K562 (cell line): ENCODE measurements at regions not wholly inside any gene's neighbourhood (a gene's known extent, or its start where the extent isn't known, plus 50 kb on each side); places are given as distances from the start of the nearest gene placed in this dataset.

Experiments used
- CAMTA2 ChIP-seq: fragments of 250-450 bp; sonication (Bioruptor Pico); conservative IDR thresholded peaks from 2 replicates; pipeline ENCODE4 v1.5.1; 2022
- CEBPB ChIP-seq: fragments of 450-650 bp; IDR thresholded peaks from 2 replicates; pipeline ENCODE4 v1.6.1; 2016; ENCODE audit warnings: missing genetic modification characterization, missing compliant biosample characterization
- NFE2 ChIP-seq: IDR thresholded peaks from 2 replicates; pipeline ENCODE4 v1.6.1; 2014; ENCODE audit warnings: antibody characterized with exemption, low read depth
- POLR2AphosphoS5 ChIP-seq: IDR thresholded peaks from 2 replicates; pipeline ENCODE4 v1.6.1; 2011; ENCODE audit warnings: mild to moderate bottlenecking, low read depth, low read length, moderate library complexity; ENCODE audit not compliant: control insufficient read depth, insufficient read depth
- POLR2H ChIP-seq: IDR thresholded peaks from 2 replicates; pipeline ENCODE4 v1.6.1; 2016; ENCODE audit warnings: missing genetic modification characterization, low read depth, mild to moderate bottlenecking, control low read depth, missing compliant biosample characterization, moderate library complexity
- TAF15 ChIP-seq: fragments of 200-400 bp; formaldehyde crosslinking; IDR thresholded peaks from 2 replicates; pipeline ENCODE4 v1.6.1; 2017; ENCODE audit warnings: mild to moderate bottlenecking, low read depth, low read length, moderate library complexity
- TCF7 ChIP-seq: sonication (generic); IDR thresholded peaks from 2 replicates; pipeline ENCODE4 v1.6.1; 2016; ENCODE audit warnings: antibody characterized with exemption, borderline replicate concordance
- ZNF263 ChIP-seq: sonication (generic); formaldehyde crosslinking; IDR thresholded peaks from 2 replicates; pipeline ENCODE4 v1.8.0; 2022; ENCODE audit warnings: mild to moderate bottlenecking, missing genetic modification reagents, borderline replicate concordance
- TF ChIP-seq, protein P1 (sequence below), 3 experiments: IDR thresholded peaks in 2 of 3; conservative IDR thresholded peaks in 1 of 3; 2 replicates each; pipeline ENCODE4 v1.5.1; 2011 to 2012; ENCODE audit warnings: low read length in 3 of 3, mild to moderate bottlenecking in 3 of 3, control low read depth in 2 of 3, improper control_type of control experiment in 1 of 3, inconsistent platforms in 1 of 3, low read depth in 1 of 3, mixed read lengths in 1 of 3, moderate library complexity in 1 of 3; ENCODE audit not compliant: insufficient read depth in 2 of 3
- TF ChIP-seq, protein P2 (sequence below): fragments of 250-450 bp; sonication (Bioruptor Pico); IDR thresholded peaks from 2 replicates; pipeline ENCODE4 v1.5.1; 2021; ENCODE audit warnings: mild to moderate bottlenecking
- TF ChIP-seq, protein P3 (sequence below): sonication (generic); formaldehyde crosslinking; IDR thresholded peaks from 2 replicates; pipeline ENCODE4 v1.5.0; 2020; ENCODE audit warnings: missing genetic modification reagents
- TF ChIP-seq, protein P4 (sequence below): IDR thresholded peaks from 2 replicates; pipeline ENCODE4 v1.6.1; 2012; ENCODE audit warnings: low read depth, low read length, improper control_type of control experiment, borderline replicate concordance
- TF ChIP-seq, protein P5 (sequence below): fragments of 250-450 bp; sonication (Bioruptor Pico); IDR thresholded peaks from 2 replicates; pipeline ENCODE4 v1.9.0; 2021; ENCODE audit warnings: mild to moderate bottlenecking
- TF ChIP-seq, protein P6 (sequence below), 2 experiments: fragments of 450-650 bp; formaldehyde crosslinking in 1 of 2; IDR thresholded peaks; 2 replicates each; pipeline versions ENCODE4 v1.4.0 to v1.6.1; 2014 to 2020; ENCODE audit warnings: mild to moderate bottlenecking in 2 of 2, borderline replicate concordance in 1 of 2, low read depth in 1 of 2

DNA sequence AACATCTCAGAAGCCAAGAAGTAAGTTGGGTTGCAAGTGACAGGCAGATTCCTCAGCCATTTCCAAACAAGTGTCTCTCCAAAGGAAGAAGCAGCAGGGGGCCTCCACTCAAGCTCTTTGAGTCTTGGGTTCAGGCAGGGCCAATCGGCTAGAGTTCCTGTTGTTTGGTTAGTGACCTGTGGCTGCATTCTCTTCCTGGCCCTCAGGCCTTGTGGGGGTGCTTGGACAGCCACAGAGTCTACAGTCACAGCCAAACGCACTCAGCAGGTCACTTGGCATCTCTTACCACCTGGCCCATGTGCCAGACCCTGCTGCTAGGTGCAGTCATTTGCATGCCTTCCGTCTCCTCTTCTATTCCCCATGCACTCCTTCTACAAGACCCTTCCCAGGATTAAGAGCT is 353.9 kb downstream of the GRIN2B start:
- TF ChIP-seq TCF7 (no peak), NFE2 (no peak), POLR2AphosphoS5 (no peak), CEBPB (tag) (no peak), CAMTA2 (CRISPR knock-in tag) (no peak), ZNF263 (CRISPR knock-in tag) (no peak), POLR2H (tag) (no peak), TAF15 (no peak)
- TF ChIP-seq, protein P1, sequence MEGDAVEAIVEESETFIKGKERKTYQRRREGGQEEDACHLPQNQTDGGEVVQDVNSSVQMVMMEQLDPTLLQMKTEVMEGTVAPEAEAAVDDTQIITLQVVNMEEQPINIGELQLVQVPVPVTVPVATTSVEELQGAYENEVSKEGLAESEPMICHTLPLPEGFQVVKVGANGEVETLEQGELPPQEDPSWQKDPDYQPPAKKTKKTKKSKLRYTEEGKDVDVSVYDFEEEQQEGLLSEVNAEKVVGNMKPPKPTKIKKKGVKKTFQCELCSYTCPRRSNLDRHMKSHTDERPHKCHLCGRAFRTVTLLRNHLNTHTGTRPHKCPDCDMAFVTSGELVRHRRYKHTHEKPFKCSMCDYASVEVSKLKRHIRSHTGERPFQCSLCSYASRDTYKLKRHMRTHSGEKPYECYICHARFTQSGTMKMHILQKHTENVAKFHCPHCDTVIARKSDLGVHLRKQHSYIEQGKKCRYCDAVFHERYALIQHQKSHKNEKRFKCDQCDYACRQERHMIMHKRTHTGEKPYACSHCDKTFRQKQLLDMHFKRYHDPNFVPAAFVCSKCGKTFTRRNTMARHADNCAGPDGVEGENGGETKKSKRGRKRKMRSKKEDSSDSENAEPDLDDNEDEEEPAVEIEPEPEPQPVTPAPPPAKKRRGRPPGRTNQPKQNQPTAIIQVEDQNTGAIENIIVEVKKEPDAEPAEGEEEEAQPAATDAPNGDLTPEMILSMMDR (IDR thresholded peaks at IDR 0.05 in 2 of 3, conservative IDR thresholded peaks at IDR 0.05 in 1 of 3; ENCODE audit: insufficient read depth in 2 of 3, low read depth in 1 of 3, low read length in 3 of 3): no peak
- TF ChIP-seq, protein P2, sequence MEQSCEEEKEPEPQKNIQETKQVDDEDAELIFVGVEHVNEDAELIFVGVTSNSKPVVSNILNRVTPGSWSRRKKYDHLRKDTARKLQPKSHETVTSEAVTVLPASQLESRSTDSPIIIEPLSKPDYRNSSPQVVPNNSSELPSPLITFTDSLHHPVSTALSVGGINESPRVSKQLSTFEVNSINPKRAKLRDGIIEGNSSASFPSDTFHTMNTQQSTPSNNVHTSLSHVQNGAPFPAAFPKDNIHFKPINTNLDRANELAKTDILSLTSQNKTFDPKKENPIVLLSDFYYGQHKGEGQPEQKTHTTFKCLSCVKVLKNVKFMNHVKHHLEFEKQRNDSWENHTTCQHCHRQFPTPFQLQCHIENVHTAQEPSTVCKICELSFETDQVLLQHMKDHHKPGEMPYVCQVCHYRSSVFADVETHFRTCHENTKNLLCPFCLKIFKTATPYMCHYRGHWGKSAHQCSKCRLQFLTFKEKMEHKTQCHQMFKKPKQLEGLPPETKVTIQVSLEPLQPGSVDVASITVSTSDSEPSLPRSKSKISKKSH: no peak
- TF ChIP-seq, protein P3, sequence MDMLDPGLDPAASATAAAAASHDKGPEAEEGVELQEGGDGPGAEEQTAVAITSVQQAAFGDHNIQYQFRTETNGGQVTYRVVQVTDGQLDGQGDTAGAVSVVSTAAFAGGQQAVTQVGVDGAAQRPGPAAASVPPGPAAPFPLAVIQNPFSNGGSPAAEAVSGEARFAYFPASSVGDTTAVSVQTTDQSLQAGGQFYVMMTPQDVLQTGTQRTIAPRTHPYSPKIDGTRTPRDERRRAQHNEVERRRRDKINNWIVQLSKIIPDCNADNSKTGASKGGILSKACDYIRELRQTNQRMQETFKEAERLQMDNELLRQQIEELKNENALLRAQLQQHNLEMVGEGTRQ (CRISPR knock-in tag): no peak
- TF ChIP-seq, protein P4, sequence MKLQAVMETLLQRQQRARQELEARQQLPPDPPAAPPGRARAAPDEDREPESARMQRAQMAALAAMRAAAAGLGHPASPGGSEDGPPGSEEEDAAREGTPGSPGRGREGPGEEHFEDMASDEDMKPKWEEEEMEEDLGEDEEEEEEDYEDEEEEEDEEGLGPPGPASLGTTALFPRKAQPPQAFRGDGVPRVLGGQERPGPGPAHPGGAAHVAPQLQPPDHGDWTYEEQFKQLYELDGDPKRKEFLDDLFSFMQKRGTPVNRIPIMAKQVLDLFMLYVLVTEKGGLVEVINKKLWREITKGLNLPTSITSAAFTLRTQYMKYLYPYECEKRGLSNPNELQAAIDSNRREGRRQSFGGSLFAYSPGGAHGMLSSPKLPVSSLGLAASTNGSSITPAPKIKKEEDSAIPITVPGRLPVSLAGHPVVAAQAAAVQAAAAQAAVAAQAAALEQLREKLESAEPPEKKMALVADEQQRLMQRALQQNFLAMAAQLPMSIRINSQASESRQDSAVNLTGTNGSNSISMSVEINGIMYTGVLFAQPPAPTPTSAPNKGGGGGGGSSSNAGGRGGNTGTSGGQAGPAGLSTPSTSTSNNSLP: no peak
- TF ChIP-seq, protein P5, sequence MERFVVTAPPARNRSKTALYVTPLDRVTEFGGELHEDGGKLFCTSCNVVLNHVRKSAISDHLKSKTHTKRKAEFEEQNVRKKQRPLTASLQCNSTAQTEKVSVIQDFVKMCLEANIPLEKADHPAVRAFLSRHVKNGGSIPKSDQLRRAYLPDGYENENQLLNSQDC: no peak
- TF ChIP-seq, protein P6, sequence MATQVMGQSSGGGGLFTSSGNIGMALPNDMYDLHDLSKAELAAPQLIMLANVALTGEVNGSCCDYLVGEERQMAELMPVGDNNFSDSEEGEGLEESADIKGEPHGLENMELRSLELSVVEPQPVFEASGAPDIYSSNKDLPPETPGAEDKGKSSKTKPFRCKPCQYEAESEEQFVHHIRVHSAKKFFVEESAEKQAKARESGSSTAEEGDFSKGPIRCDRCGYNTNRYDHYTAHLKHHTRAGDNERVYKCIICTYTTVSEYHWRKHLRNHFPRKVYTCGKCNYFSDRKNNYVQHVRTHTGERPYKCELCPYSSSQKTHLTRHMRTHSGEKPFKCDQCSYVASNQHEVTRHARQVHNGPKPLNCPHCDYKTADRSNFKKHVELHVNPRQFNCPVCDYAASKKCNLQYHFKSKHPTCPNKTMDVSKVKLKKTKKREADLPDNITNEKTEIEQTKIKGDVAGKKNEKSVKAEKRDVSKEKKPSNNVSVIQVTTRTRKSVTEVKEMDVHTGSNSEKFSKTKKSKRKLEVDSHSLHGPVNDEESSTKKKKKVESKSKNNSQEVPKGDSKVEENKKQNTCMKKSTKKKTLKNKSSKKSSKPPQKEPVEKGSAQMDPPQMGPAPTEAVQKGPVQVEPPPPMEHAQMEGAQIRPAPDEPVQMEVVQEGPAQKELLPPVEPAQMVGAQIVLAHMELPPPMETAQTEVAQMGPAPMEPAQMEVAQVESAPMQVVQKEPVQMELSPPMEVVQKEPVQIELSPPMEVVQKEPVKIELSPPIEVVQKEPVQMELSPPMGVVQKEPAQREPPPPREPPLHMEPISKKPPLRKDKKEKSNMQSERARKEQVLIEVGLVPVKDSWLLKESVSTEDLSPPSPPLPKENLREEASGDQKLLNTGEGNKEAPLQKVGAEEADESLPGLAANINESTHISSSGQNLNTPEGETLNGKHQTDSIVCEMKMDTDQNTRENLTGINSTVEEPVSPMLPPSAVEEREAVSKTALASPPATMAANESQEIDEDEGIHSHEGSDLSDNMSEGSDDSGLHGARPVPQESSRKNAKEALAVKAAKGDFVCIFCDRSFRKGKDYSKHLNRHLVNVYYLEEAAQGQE (IDR thresholded peaks at IDR 0.05; ENCODE audit: borderline replicate concordance): no peak
- TF ChIP-seq, protein P6 (CRISPR knock-in tag; IDR thresholded peaks at IDR 0.05; ENCODE audit: low read depth): no peak
